OCI-LY1 (cell line): ENCODE measurements at regions not wholly inside any gene's neighbourhood (a gene's known extent, or its start where the extent isn't known, plus 50 kb on each side); places are given as distances from the start of the nearest gene placed in this dataset.

ENCODE experiments used
- H2AFZ ChIP-seq: fragments of 200-600 bp; sonication (generic), shearing (Covaris generic); 2 replicates; pipeline ENCODE4 v1.6.0; 2014; ENCODE audit warnings: antibody characterized with exemption, mild to moderate bottlenecking, low read length
- H3F3A ChIP-seq: fragments of 200-600 bp; sonication (generic), shearing (Covaris generic); 2 replicates; pipeline ENCODE4 v1.6.0; 2014; ENCODE audit warnings: mild to moderate bottlenecking, antibody characterized with exemption, low read length, moderate library complexity; ENCODE audit not compliant: insufficient read depth
- H3K27ac ChIP-seq: fragments of 200-600 bp; sonication (generic); 2 replicates; pipeline ENCODE4 v1.5.1; 2014; ENCODE audit warnings: low read length, mixed run types, mild to moderate bottlenecking, low read depth; ENCODE audit not compliant: poor library complexity, severe bottlenecking
- H3K27me3 ChIP-seq: fragments of 200-600 bp; sonication (generic); 2 replicates; pipeline ENCODE4 v1.6.0; 2014; ENCODE audit warnings: antibody characterized with exemption, mild to moderate bottlenecking, low read length, moderate library complexity; ENCODE audit not compliant: insufficient read depth
- H3K36me3 ChIP-seq: fragments of 200-600 bp; sonication (generic); 2 replicates; pipeline ENCODE4 v1.6.1; 2014; ENCODE audit warnings: mild to moderate bottlenecking, antibody characterized with exemption, low read length, moderate library complexity, mixed read lengths; ENCODE audit not compliant: insufficient read depth
- H3K4me1 ChIP-seq: fragments of 200-600 bp; sonication (generic); 2 replicates; pipeline ENCODE4 v1.5.1; 2014; ENCODE audit warnings: mild to moderate bottlenecking, low read length, moderate library complexity; ENCODE audit not compliant: insufficient read depth, severe bottlenecking
- H3K4me2 ChIP-seq: fragments of 200-600 bp; sonication (generic), shearing (Covaris generic); 2 replicates; pipeline ENCODE4 v1.6.1; 2014; ENCODE audit warnings: low read length
- H3K4me3 ChIP-seq: fragments of 200-600 bp; sonication (generic); 2 replicates; pipeline ENCODE4 v1.5.1; 2014; ENCODE audit warnings: low read length, low read depth, mild to moderate bottlenecking, mixed read lengths; ENCODE audit not compliant: poor library complexity, severe bottlenecking
- H3K79me2 ChIP-seq: fragments of 200-600 bp; shearing (Covaris generic); 2 replicates; pipeline ENCODE4 v1.6.1; 2016; ENCODE audit warnings: mixed run types, low read length, mixed read lengths; ENCODE audit not compliant: insufficient read depth
- H3K9ac ChIP-seq: fragments of 200-600 bp; sonication (generic), shearing (Covaris generic); 2 replicates; pipeline ENCODE4 v1.6.1; 2014; ENCODE audit warnings: mild to moderate bottlenecking, low read length, mixed read lengths
- H3K9me2 ChIP-seq: fragments of 200-600 bp; sonication (generic), shearing (Covaris generic); 2 replicates; pipeline ENCODE4 v1.6.1; 2014; ENCODE audit warnings: low read depth, mild to moderate bottlenecking, low read length, mixed read lengths
- H3K9me3 ChIP-seq: fragments of 200-600 bp; shearing (Covaris generic); 2 replicates; pipeline ENCODE4 v1.6.1; 2014; ENCODE audit warnings: low read length, mixed read lengths
- H4K20me1 ChIP-seq: fragments of 200-600 bp; sonication (generic), shearing (Covaris generic); 2 replicates; pipeline ENCODE4 v1.6.0; 2016; ENCODE audit warnings: mild to moderate bottlenecking, low read length; ENCODE audit not compliant: insufficient read depth
- EZH2 ChIP-seq: fragments of 200-600 bp; sonication (generic), shearing (Covaris generic); IDR thresholded peaks from 2 replicates; pipeline ENCODE4 v1.8.0; 2017; ENCODE audit warnings: borderline replicate concordance, mixed run types, mild to moderate bottlenecking, antibody characterized with exemption, low read length, moderate library complexity, mixed read lengths
- TF ChIP-seq, protein P1 (sequence below): fragments of 200-600 bp; sonication (generic), shearing (Covaris generic); IDR thresholded peaks from 2 replicates; pipeline ENCODE4 v1.5.1; 2017; ENCODE audit warnings: mild to moderate bottlenecking, antibody characterized with exemption, low read length, moderate library complexity, mixed read lengths

DNA sequence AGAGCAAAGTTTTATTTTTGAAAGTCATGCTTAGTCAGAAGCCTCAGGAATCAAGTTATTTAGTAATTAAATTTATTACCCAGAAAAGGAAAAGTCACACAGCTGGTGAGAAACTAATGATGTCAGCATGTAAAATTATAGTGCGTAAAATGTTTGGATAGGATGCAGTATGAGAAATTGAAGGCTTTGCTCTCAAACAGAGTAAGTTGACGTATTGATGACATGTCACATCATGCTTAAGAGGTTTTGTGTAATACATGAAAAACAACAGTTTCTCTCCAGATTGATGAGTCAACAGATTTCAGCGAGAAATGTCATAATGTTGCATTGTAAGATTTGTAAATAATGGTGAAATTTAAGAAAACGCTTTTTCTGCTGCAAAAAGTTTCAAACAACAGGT, 769.8 kb downstream of the METTL15 start:
- no peak for TF ChIP-seq EZH2
- TF ChIP-seq, protein P1, sequence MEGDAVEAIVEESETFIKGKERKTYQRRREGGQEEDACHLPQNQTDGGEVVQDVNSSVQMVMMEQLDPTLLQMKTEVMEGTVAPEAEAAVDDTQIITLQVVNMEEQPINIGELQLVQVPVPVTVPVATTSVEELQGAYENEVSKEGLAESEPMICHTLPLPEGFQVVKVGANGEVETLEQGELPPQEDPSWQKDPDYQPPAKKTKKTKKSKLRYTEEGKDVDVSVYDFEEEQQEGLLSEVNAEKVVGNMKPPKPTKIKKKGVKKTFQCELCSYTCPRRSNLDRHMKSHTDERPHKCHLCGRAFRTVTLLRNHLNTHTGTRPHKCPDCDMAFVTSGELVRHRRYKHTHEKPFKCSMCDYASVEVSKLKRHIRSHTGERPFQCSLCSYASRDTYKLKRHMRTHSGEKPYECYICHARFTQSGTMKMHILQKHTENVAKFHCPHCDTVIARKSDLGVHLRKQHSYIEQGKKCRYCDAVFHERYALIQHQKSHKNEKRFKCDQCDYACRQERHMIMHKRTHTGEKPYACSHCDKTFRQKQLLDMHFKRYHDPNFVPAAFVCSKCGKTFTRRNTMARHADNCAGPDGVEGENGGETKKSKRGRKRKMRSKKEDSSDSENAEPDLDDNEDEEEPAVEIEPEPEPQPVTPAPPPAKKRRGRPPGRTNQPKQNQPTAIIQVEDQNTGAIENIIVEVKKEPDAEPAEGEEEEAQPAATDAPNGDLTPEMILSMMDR, result no peak
- H3K9me3 ChIP-seq, result no peaks in the 10 kb centered on the region
- no peak overlapping the region for H3K9ac ChIP-seq
- H3K4me3 ChIP-seq, result no peak overlapping the region
- H3K27ac ChIP-seq, result no peak overlapping the region
- no peaks in the 10 kb centered on the region for H3K79me2 ChIP-seq
- no peaks in the 10 kb centered on the region for H3F3A ChIP-seq
- no peaks in the 10 kb centered on the region for H3K9me2 ChIP-seq
- H3K4me2 ChIP-seq, result no peak overlapping the region
- H2AFZ ChIP-seq, result no peak overlapping the region
- no peaks in the 10 kb centered on the region for H3K4me1 ChIP-seq
- no peaks in the 10 kb centered on the region for H4K20me1 ChIP-seq
- H3K36me3 ChIP-seq, result no peaks in the 10 kb centered on the region
- no peaks in the 10 kb centered on the region for H3K27me3 ChIP-seq

DNA sequence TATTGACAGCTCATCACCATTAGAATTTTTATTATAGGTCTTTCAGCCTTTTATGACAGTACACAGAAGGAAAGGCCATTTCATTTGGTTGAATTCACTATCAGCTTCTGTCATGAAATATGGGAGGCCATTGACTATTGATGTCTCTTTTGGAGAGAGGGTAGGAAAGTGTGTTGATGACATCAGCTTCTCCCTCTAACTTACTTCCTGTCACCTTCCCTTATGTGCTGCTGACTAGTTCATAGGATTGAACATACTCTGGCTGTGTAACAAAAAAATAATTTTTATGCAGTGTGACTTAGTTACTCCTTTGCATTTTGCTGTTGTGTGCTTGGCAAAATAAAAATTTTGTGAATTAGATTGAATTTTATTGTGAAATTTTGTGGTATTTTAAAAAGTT, 769.2 kb downstream of the METTL15 start:
- H2AFZ ChIP-seq, result no peak overlapping the region
- H3F3A ChIP-seq, result no peaks in the 10 kb centered on the region
- H3K36me3 ChIP-seq, result no peaks in the 10 kb centered on the region
- H3K27ac ChIP-seq, result no peak overlapping the region
- H3K9me2 ChIP-seq, result no peaks in the 10 kb centered on the region
- H3K9ac ChIP-seq, result no peak overlapping the region
- H3K27me3 ChIP-seq, result no peaks in the 10 kb centered on the region
- H3K9me3 ChIP-seq, result no peaks in the 10 kb centered on the region
- H3K4me1 ChIP-seq, result no peaks in the 10 kb centered on the region
- no peak for TF ChIP-seq EZH2
- TF ChIP-seq, protein P1, result no peak
- H3K4me2 ChIP-seq, result no peak overlapping the region
- no peaks in the 10 kb centered on the region for H3K79me2 ChIP-seq
- no peak overlapping the region for H3K4me3 ChIP-seq
- no peaks in the 10 kb centered on the region for H4K20me1 ChIP-seq

DNA sequence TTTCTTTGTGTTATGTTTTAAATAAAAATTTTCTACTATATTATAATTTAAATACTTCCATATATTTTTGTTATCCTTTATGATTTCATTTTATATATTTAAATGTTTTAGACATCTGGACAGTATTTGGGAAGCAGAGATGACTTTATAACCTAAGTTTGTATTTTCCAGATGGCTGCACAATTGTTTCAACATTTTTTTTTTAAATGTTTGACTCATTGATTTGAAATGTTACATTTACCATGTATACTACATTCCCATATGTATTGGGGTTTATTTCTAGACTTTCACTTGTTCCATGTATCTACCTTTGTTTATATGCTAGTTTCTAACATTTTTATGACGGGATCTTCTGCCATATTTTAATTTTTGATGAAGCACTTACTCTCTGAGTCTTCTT, 766.5 kb downstream of the METTL15 start:
- Histone ChIP-seq H2AFZ (no peak overlapping the region), H4K20me1 (no peaks in the 10 kb centered on the region), H3K36me3 (no peaks in the 10 kb centered on the region)

More for the DNA sequence above, 766.5 kb downstream of the METTL15 start:
- Histone ChIP-seq H3K27ac (no peak overlapping the region), H3K4me3 (no peak overlapping the region), H3K9me2 (no peaks in the 10 kb centered on the region), H3K27me3 (no peaks in the 10 kb centered on the region), H3K9ac (no peak overlapping the region), H3K79me2 (no peaks in the 10 kb centered on the region), H3F3A (no peaks in the 10 kb centered on the region), H3K9me3 (no peaks in the 10 kb centered on the region), H3K4me1 (no peaks in the 10 kb centered on the region), H3K4me2 (no peak overlapping the region)
- TF ChIP-seq EZH2, result no peak
- TF ChIP-seq, protein P1, result no peak
